Fibroblast of lung (primary cell): ENCODE measurements at regions not wholly inside any gene's neighbourhood (a gene's known extent, or its start where the extent isn't known, plus 50 kb on each side); places are given as distances from the start of the nearest gene placed in this dataset.

Experiments used
- DNase-seq, 2 donors: peaks; one replicate each; pipeline versions ENCODE4 v3.0.0 to v3.0.0-alpha.2; 2010; ENCODE audit warnings: low read depth in 2 of 2
- H2AFZ ChIP-seq: 2 replicates; pipeline ENCODE4 v1.5.1; 2012; ENCODE audit warnings: low read length, control low read depth, inconsistent platforms
- H3K27ac ChIP-seq: 2 replicates; pipeline ENCODE4 v1.5.1; 2011; ENCODE audit warnings: low read length, control low read depth; ENCODE audit not compliant: insufficient read depth
- H3K27me3 ChIP-seq: 2 replicates; pipeline ENCODE4 v1.5.1; 2011; ENCODE audit warnings: mild to moderate bottlenecking, low read length; ENCODE audit not compliant: control insufficient read depth, insufficient read depth
- H3K36me3 ChIP-seq: 2 replicates; pipeline ENCODE4 v1.5.1; 2011; ENCODE audit warnings: low read length; ENCODE audit not compliant: control insufficient read depth, insufficient read depth
- H3K4me1 ChIP-seq: 2 replicates; pipeline ENCODE4 v1.5.1; 2011; ENCODE audit warnings: low read length; ENCODE audit not compliant: control insufficient read depth, insufficient read depth; ENCODE audit errors: extremely low read depth
- H3K4me2 ChIP-seq: 2 replicates; pipeline ENCODE4 v1.5.1; 2011; ENCODE audit warnings: low read length, control low read depth; ENCODE audit not compliant: insufficient read depth; ENCODE audit errors: extremely low read depth
- H3K4me3 ChIP-seq, 4 experiments: fragments of 200-600 bp in 1 of 4; sonication (generic) in 1 of 4; replicated peaks in 1 of 4; 2 replicates each; pipeline ENCODE4 v1.5.1; 2011 to 2016; ENCODE audit warnings: low read length in 4 of 4, low read depth in 3 of 4, mild to moderate bottlenecking in 3 of 4, control low read depth in 2 of 4, inconsistent platforms in 1 of 4, mixed read lengths in 1 of 4; ENCODE audit not compliant: insufficient read depth in 1 of 4; ENCODE audit errors: control extremely low read depth in 1 of 4
- H3K79me2 ChIP-seq: 2 replicates; pipeline ENCODE4 v1.5.1; 2012; ENCODE audit warnings: mild to moderate bottlenecking, low read length, inconsistent platforms; ENCODE audit not compliant: control insufficient read depth, insufficient read depth
- H3K9ac ChIP-seq: 2 replicates; pipeline ENCODE4 v1.5.1; 2011; ENCODE audit warnings: mild to moderate bottlenecking, low read length, control low read depth; ENCODE audit not compliant: insufficient read depth
- H3K9me3 ChIP-seq: 2 replicates; pipeline ENCODE4 v1.5.1; 2012; ENCODE audit warnings: low read depth, low read length; ENCODE audit not compliant: control insufficient read depth, insufficient read depth
- H4K20me1 ChIP-seq: 2 replicates; pipeline ENCODE4 v1.5.1; 2011; ENCODE audit warnings: low read length; ENCODE audit not compliant: control insufficient read depth, insufficient read depth; ENCODE audit errors: extremely low read depth
- CTCF ChIP-seq, 2 donors: IDR thresholded peaks in 1 of 2; conservative IDR thresholded peaks in 1 of 2; 1 replicate in 1 of 2; 2 replicates in 1 of 2; pipeline ENCODE4 v1.5.1; 2011 to 2012; ENCODE audit warnings: low read length in 2 of 2, control low read depth in 1 of 2, inconsistent platforms in 1 of 2, low read depth in 1 of 2, mild to moderate bottlenecking in 1 of 2
- EZH2 ChIP-seq: IDR thresholded peaks from 2 replicates; pipeline ENCODE4 v1.5.1; 2012; ENCODE audit warnings: low read length, control low read depth, mild to moderate bottlenecking; ENCODE audit errors: missing control alignments

GRCh38 chr6:129943637-129944271 lies 74.6 kb upstream of the L3MBTL3 start:
- no peak for DNase-seq
- H3K27ac ChIP-seq, result no peak overlapping the region
- no peaks in the 10 kb centered on the region for H4K20me1 ChIP-seq
- no peaks in the 10 kb centered on the region for H3K36me3 ChIP-seq
- H3K4me3 ChIP-seq, result no peak overlapping the region
- H3K4me1 ChIP-seq, result no peaks in the 10 kb centered on the region
- no peak overlapping the region for H3K4me2 ChIP-seq
- no peak overlapping the region for H3K9ac ChIP-seq
- no peak for TF ChIP-seq CTCF (conservative IDR thresholded peaks at IDR 0.05 in 1 of 2, IDR thresholded peaks at IDR 0.05 in 1 of 2; ENCODE audit: low read depth in 1 of 2, low read length in 2 of 2)
- no peak for TF ChIP-seq EZH2
- no peak overlapping the region for H2AFZ ChIP-seq
- H3K79me2 ChIP-seq, result no peaks in the 10 kb centered on the region
- no peaks in the 10 kb centered on the region for H3K27me3 ChIP-seq
- H3K9me3 ChIP-seq, result no peaks in the 10 kb centered on the region

GRCh38 chr6:129940454-129941195 lies 77.8 kb upstream of the L3MBTL3 start:
- Histone ChIP-seq H3K4me3 (no peak overlapping the region), H4K20me1 (no peaks in the 10 kb centered on the region), H3K27me3 (no peaks in the 10 kb centered on the region), H3K27ac (no peak overlapping the region), H3K79me2 (no peaks in the 10 kb centered on the region), H2AFZ (no peak overlapping the region), H3K9ac (no peak overlapping the region), H3K36me3 (no peaks in the 10 kb centered on the region), H3K4me2 (no peak overlapping the region), H3K9me3 (no peaks in the 10 kb centered on the region), H3K4me1 (no peaks in the 10 kb centered on the region)
- no peak for DNase-seq
- TF ChIP-seq EZH2, result no peak
- no peak for TF ChIP-seq CTCF (conservative IDR thresholded peaks at IDR 0.05 in 1 of 2, IDR thresholded peaks at IDR 0.05 in 1 of 2; ENCODE audit: low read depth in 1 of 2, low read length in 2 of 2)

GRCh38 chr6:129938249-129939020 lies 77.3 kb upstream of the TMEM244 start:
- H3K79me2 ChIP-seq, result no peaks in the 10 kb centered on the region
- no peak overlapping the region for H3K4me2 ChIP-seq
- H4K20me1 ChIP-seq, result no peaks in the 10 kb centered on the region
- H3K36me3 ChIP-seq, result no peaks in the 10 kb centered on the region
- no peaks in the 10 kb centered on the region for H3K27me3 ChIP-seq
- TF ChIP-seq EZH2 (no peak), CTCF (conservative IDR thresholded peaks at IDR 0.05 in 1 of 2, IDR thresholded peaks at IDR 0.05 in 1 of 2; ENCODE audit: low read depth in 1 of 2, low read length in 2 of 2) (no peak)
- H3K9me3 ChIP-seq, result no peaks in the 10 kb centered on the region
- no peak for DNase-seq
- no peak overlapping the region for H3K27ac ChIP-seq
- no peak overlapping the region for H3K4me3 ChIP-seq
- no peak overlapping the region for H2AFZ ChIP-seq
- H3K9ac ChIP-seq, result no peak overlapping the region
- no peaks in the 10 kb centered on the region for H3K4me1 ChIP-seq
